ENCODE measurements at regions not wholly inside any gene's neighbourhood (a gene's known extent, or its start where the extent isn't known, plus 50 kb on each side); places are given as distances from the start of the nearest gene placed in this dataset.

DNA sequence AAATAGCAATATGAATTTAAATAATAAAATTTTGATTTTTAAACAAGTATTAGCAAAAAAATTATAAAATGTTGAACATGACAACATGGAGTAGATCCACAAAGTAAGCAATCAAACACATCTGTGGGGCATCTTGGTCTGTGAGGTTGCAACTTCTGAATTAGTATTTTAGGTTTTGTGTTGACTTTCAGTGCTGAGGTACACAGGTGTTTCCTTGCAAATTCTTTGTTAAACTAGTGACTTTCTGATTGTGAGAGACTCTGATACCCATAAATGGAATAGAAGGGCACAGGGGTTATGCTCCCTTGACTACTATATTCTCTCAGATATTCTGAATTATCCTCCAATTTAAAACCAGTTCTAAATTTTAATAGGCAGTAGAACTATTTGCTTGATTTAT lies 841.7 kb downstream of the CDH8 start:
- TF ChIP-seq CTCF (IDR thresholded peaks at IDR 0.05; ENCODE audit: unreplicated experiment in 3 of 3) = no peak
- H3K9me3 Mint-ChIP-seq = no peaks in the 10 kb centered on the region
- H3K36me3 Mint-ChIP-seq (ENCODE audit: low read depth) = no peaks in the 10 kb centered on the region
- H3K27me3 Mint-ChIP-seq (ENCODE audit: low read depth) = no peaks in the 10 kb centered on the region
- no peak overlapping the region for H3K27ac Mint-ChIP-seq
- H3K4me1 Mint-ChIP-seq = no peaks in the 10 kb centered on the region
- H3K4me3 Mint-ChIP-seq = no peak overlapping the region

- Mint-ChIP-seq H3K4me3 (no peak overlapping the region), H3K9me3 (no peaks in the 10 kb centered on the region), H3K27ac (no peak overlapping the region), H3K27me3 (ENCODE audit: low read depth) (no peaks in the 10 kb centered on the region), H3K4me1 (no peaks in the 10 kb centered on the region), H3K36me3 (ENCODE audit: low read depth) (no peaks in the 10 kb centered on the region)
- no peak for TF ChIP-seq CTCF (IDR thresholded peaks at IDR 0.05; ENCODE audit: unreplicated experiment in 3 of 3)
Measured at GRCh38 chr16:61182391-61182790, 853.8 kb downstream of the CDH8 start.

GRCh38 chr16:61181982-61182381 lies 854.3 kb downstream of the CDH8 start:
- Mint-ChIP-seq H3K9me3 (no peaks in the 10 kb centered on the region), H3K36me3 (ENCODE audit: low read depth) (no peaks in the 10 kb centered on the region), H3K4me1 (no peaks in the 10 kb centered on the region), H3K4me3 (no peak overlapping the region), H3K27ac (no peak overlapping the region), H3K27me3 (ENCODE audit: low read depth) (no peaks in the 10 kb centered on the region)
- TF ChIP-seq CTCF (IDR thresholded peaks at IDR 0.05; ENCODE audit: unreplicated experiment in 3 of 3) = no peak

DNA sequence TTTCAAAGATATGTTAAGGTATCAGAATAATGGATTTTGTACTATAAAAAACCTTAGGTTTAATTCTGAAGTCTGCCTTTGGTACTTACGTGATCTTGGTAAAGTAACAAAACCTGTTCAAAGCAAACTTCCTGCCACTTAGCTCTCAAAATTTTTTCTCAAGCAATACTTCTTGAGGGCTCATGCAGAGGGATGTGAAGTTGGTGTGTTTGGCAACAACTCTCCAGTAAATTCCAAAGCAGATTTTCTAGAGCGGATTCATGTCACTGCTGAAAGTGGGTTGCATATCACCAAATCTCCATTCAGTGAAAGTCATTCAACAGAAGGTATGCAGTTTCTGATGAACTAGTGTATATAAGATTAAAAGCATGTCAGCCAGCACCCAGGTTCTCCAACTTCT lies 856.7 kb downstream of the CDH8 start:
- Mint-ChIP-seq H3K4me3 (no peak overlapping the region), H3K9me3 (no peaks in the 10 kb centered on the region), H3K36me3 (ENCODE audit: low read depth) (no peaks in the 10 kb centered on the region), H3K27me3 (ENCODE audit: low read depth) (no peaks in the 10 kb centered on the region), H3K27ac (no peak overlapping the region), H3K4me1 (no peaks in the 10 kb centered on the region)
- no peak for TF ChIP-seq CTCF (IDR thresholded peaks at IDR 0.05; ENCODE audit: unreplicated experiment in 3 of 3)

GRCh38 chr16:61165797-61166196 lies 870.4 kb downstream of the CDH8 start:
- Mint-ChIP-seq H3K27ac (no peak overlapping the region), H3K27me3 (ENCODE audit: low read depth) (no peaks in the 10 kb centered on the region), H3K4me1 (no peaks in the 10 kb centered on the region)

More at GRCh38 chr16:61165797-61166196, 870.4 kb downstream of the CDH8 start:
- Mint-ChIP-seq H3K9me3 (peaks cover 2% of the 10 kb centered on the region), H3K4me3 (no peak overlapping the region), H3K36me3 (ENCODE audit: low read depth) (no peaks in the 10 kb centered on the region)
- TF ChIP-seq CTCF (IDR thresholded peaks at IDR 0.05; ENCODE audit: unreplicated experiment in 3 of 3) = no peak

Data from nephron (organoid).